ENCODE measurements at regions not wholly inside any gene's neighbourhood (a gene's known extent, or its start where the extent isn't known, plus 50 kb on each side); places are given as distances from the start of the nearest gene placed in this dataset.

DNA sequence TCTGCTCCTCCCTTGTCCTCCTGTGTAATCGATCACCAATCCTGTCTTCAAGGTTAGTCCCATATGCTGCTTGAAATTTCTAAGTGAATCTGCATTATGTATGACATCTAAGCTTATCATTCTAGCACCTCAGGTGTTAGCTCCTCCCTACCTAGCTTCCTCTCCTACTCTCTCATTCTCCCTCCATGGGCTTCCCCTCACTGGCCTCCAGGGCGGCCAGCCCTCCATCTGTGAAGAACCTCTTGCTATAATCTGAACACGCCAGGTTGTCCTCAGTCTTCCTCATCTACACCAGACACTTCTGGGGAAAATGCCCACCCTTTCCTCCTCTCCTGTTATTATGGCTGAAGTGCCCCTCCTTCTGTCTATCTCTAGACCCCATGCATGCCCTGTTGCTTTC lies 599.3 kb upstream of the KLF4 start:
- H3K4me3 ChIP-seq (ENCODE audit: low read depth, low read length), result no peak overlapping the region
- DNase-seq (ENCODE audit: low read depth), result no peak

- H3K4me3 ChIP-seq (ENCODE audit: low read depth, low read length), result no peak overlapping the region
- no peak for DNase-seq (ENCODE audit: low read depth)
These were observed 598.2 kb upstream of the KLF4 start for GRCh38 chr9:108087781-108088180.

- no peak for DNase-seq (ENCODE audit: low read depth)
- H3K4me3 ChIP-seq (ENCODE audit: low read depth, low read length), result no peak overlapping the region
These were observed 597.1 kb upstream of the KLF4 start for GRCh38 chr9:108086624-108087023.

DNA sequence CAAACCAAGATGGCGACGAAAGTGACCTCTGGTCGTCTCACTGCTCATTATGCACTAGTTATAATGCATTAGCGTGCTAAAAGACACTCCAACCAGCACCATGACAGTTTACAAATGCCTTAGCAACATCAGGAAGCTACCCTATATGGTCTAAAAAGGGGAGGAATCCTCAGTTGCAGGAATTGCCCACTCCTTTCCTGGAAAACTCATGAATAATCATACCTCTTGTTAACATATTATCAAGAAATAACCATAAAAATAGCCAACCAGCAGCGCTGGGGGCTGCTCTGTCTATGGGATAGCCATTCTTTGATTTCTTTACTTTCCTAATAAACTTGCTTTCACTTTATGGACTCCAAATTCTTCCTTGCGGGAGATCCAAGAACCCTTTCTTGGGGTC lies 595.7 kb upstream of the KLF4 start:
- H3K4me3 ChIP-seq (ENCODE audit: low read depth, low read length), result no peak overlapping the region
- DNase-seq (ENCODE audit: low read depth), result no peak

DNA sequence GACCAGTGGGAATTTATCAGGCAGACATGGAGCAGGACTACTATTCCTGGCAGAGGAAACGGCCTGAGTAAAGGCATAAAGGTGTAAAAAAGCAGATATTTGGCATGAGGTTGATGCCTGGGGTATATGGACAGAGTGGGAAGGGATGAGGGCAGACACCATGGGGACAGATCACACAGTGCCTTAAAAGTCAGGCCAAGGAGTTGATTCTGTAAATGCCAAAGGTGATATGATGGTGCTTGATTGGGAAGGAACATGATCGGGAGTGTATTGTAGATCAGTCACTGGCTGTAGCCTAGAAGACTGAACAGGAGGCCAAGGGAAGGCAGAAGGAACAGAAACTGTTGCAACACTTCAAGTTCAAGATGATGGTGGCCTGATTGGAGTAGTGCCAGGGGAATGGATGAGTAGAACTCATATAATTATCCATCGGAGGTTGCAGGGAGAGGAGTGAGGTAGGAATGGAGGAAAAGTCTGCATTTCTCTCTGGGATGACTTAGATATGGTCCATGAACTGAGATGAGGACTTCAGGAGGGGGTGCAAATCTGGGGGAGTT lies 594.3 kb upstream of the KLF4 start:
- DNase-seq (ENCODE audit: low read depth), result no peak
- no peak overlapping the region for H3K4me3 ChIP-seq (ENCODE audit: low read depth, low read length)

DNA sequence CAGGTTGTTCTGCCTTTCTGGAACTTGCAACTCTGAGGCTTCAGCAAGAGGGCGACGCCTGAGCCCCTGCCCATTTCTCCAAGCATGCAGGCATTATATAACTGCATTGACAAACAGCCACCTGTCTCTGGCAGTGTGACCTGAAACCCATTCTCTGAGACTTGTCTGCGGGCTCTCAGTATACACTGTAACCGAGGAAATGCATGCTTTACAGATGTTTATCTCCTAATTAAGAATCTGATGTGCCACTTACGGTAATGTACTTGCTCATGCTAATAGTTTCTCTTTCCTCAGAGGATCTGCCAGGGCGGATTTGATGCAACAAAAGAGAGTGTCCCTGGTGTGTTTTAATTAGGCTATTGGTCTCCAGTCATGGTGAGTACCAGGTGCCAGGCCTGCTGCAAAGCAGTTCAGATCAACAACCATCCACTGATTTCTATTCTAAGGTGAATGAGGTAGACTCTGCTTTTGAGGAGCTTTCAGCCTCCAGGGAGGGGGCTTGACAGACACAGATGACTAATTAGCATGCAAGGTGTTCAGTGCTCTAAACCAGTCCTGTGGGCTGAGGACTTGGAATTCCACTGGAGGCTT lies 593.7 kb upstream of the KLF4 start:
- DNase-seq (ENCODE audit: low read depth), result no peak
- H3K4me3 ChIP-seq (ENCODE audit: low read depth, low read length), result no peak overlapping the region

DNA sequence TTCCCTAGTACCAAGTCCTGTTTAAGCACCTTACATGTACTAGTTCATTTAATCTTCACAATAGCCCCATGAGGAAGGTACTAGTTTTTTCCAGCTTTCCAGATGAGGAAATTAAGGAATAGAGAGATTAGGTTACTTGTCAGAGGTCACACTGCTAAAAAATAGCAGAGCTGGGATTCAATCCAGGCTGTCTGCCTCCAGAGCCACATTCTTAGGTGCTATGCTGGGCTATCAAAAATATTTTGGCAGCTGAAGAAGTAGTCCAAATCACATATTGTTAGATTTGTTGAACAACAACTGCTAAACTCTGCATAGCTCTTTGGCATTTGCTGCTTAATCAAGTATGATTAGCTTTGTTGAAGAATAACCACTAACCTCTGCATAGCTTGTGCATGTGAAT lies 591.5 kb upstream of the KLF4 start:
- H3K4me3 ChIP-seq (ENCODE audit: low read depth, low read length), result no peak overlapping the region
- no peak for DNase-seq (ENCODE audit: low read depth)

- DNase-seq (ENCODE audit: low read depth), result no peak
- H3K4me3 ChIP-seq (ENCODE audit: low read depth, low read length), result no peak overlapping the region
These were observed 590.7 kb upstream of the KLF4 start for GRCh38 chr9:108080285-108080684.

DNA sequence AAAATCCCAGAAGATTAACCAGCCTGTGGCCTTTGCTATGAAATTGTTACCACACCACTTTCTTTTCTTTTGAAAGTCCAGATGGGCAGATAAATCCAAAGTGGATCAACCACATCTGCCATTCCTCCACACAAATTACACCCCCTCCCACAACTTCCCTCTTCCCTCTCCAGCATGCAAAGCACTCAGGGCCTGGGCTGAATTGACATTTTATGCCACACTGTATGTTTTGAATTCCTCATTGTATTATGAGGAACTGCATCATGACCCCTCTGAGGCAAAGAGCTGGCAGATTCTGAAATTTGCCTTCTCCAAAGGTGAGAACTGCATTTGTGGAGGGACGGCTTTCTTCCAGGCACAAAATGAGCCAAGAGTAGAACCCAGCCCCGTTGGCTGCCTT lies 589.2 kb upstream of the KLF4 start:
- DNase-seq (ENCODE audit: low read depth), result no peak
- no peak overlapping the region for H3K4me3 ChIP-seq (ENCODE audit: low read depth, low read length)

DNA sequence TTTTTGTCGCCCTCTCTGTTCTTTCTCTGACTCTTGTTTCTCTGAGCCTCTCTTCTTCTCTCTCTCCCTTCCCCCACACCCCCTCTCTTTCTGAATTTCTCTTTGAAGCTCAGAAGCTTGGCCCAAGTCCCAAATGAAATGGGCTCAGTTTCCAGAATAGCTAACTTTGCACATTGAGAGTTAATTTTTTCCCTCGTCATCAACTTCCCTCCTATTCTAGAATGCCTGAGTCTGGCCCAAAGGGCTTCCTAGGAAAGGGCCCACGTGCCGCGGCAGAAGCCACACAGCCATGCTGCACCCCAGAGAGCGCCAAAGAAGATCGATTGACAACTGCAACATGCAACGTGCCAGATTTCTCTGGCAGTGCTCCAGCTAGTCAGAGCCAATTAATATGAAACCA lies 588.8 kb upstream of the KLF4 start:
- no peak overlapping the region for H3K4me3 ChIP-seq (ENCODE audit: low read depth, low read length)
- DNase-seq (ENCODE audit: low read depth), result no peak

GRCh38 chr9:108077556-108077955 lies 588.0 kb upstream of the KLF4 start:
- DNase-seq (ENCODE audit: low read depth), result no peak
- H3K4me3 ChIP-seq (ENCODE audit: low read depth, low read length), result no peak overlapping the region

- DNase-seq (ENCODE audit: low read depth), result no peak
- no peak overlapping the region for H3K4me3 ChIP-seq (ENCODE audit: low read depth, low read length)
These were observed 585.3 kb upstream of the KLF4 start for GRCh38 chr9:108074900-108075299.

DNA sequence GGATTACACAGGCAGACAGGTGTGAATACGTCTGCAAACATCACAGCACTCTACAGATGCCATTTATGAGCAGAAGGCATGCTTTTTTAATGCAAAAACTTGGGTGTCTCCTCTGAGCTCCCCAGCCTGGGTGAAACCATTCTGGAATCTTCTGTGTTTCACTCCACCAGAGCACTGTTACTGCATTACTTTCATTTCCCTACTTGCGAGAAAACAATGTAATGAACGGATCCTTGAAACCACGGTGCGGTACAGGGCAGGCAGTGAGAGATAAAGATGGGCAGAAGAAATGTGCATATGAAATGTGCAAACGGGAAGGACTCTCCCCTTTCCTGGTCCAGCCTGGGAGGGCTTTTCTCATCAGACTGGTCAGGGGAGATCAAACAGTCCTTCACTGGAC lies 584.3 kb upstream of the KLF4 start:
- no peak for DNase-seq (ENCODE audit: low read depth)
- H3K4me3 ChIP-seq (ENCODE audit: low read depth, low read length), result no peak overlapping the region

GRCh38 chr9:108072740-108073139 lies 583.2 kb upstream of the KLF4 start:
- no peak for DNase-seq (ENCODE audit: low read depth)

DNA sequence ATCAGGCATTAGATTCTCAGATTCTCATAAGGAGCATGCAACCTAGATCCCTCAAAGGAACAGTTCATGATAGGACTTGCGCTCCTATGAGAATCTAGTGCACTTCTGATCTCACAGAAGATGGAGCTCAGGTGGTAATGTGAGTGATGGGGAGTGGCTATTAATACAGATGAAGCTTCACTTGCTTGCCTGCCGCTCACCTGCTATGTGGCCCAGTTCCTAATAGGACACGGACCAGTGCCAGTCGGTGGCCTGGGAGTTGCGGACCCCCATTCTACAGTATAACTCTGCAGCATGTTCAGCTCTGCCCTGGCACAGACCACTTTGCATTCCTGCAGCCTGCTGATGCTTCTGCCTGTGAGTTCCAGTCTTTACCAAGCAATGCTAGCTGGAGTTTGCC lies 581.3 kb upstream of the KLF4 start:
- no peak for DNase-seq (ENCODE audit: low read depth)
- H3K4me3 ChIP-seq (ENCODE audit: low read depth, low read length), result no peak overlapping the region

More at GRCh38 chr9:108072740-108073139, 583.2 kb upstream of the KLF4 start:
- H3K4me3 ChIP-seq (ENCODE audit: low read depth, low read length), result no peak overlapping the region

DNA sequence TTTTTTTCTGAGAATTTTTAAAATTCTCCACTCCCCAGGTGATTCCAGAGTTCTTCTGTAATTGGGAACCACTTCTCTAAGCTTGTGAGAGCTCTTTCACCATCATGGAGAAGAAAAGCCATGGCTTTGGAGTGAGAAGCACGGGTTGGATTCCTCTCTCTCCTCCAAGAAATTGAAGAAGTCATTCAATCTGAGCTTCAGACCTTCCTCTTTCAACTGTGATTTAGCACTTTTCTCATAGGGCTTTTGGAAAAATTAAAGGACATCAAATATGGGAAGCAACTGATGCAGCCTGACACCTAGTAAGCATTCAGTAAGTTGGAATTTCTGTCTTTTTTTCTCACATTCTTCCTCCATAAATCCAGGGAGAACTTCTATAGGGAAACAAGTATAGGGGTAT lies 580.4 kb upstream of the KLF4 start:
- H3K4me3 ChIP-seq (ENCODE audit: low read depth, low read length), result no peak overlapping the region
- no peak for DNase-seq (ENCODE audit: low read depth)

DNA sequence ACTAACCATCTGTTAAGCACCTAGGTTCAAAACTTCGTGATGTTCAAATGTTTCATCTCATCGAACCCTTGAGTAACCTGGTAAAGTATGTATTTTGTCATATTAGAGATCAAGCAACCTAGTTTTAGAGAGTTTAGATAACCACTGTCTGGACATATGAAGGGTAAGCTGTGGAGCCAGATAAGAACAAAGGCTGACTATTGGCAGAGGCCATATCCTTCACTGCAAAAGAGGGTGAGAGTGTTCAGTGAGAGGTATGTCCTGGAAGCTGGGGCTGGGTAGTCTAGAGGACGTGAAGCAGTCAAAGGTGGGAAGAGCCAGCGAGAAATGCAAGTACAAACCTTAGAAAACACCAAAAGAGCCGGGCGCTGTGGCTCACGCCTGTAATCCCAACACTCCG lies 573.1 kb upstream of the KLF4 start:
- no peak for DNase-seq (ENCODE audit: low read depth)
- no peak overlapping the region for H3K4me3 ChIP-seq (ENCODE audit: low read depth, low read length)

DNA sequence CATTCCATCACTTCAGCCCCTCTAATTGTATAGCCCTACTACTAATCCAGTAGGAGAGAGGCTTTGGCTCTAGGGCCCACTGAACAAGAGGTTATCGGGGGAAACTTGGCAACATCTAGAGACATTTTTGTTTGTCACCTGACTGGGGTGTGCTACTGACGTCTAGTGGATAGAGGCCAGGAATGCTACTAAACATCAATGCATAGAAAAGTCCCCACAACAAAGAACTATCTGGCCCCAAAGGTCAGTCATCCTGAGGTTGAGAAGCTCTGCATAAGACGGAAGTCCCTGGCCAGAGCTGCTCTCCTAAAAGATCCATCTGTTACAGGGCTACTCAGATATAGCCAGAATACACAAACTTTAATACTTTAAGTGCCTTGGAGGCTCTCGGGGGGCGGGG lies 570.6 kb upstream of the KLF4 start:
- no peak overlapping the region for H3K4me3 ChIP-seq (ENCODE audit: low read depth, low read length)
- DNase-seq (ENCODE audit: low read depth), result no peak

DNA sequence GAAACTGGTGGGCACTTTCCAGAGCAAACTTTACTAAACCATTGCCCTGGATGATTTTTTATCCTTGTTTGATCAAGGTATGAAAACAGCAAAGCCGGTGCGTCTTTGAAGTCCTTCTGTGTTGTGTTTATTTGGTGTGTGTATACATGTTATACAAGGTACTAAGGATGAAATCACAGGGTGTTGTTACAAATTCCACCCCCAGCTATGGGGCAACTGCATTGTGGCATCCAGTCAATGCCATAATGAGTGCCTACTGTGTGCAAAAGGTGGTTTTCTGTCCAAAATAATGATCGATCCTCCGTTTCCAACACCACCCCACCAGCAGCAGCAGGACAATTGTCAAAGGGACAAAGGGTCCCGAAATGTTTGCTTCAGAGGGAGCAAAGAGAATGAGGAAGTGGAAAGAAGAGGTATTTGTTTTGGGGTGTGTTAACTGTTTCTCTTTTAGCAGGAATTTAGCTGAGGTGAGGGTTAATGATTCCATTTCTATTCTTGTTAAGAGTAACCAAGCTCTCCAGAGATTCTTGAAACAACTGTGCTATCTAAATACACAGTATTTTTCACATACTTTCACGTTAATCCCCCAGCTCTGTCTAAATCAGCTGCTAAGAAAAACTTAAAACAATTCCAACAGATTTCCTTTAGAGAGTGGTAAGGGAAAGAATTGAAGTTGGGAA lies 568.7 kb upstream of the KLF4 start:
- DNase-seq (ENCODE audit: low read depth), result no peak
- H3K4me3 ChIP-seq (ENCODE audit: low read depth, low read length), result no peak overlapping the region

GRCh38 chr9:108057421-108058134 lies 568.0 kb upstream of the KLF4 start:
- DNase-seq (ENCODE audit: low read depth), result peak; percentile 93
- H3K4me3 ChIP-seq (ENCODE audit: low read depth, low read length), result no peak overlapping the region

Measured in skeletal muscle cell (primary cell).